GM18511 (cell line): ENCODE measurements at regions not wholly inside any gene's neighbourhood (a gene's known extent, or its start where the extent isn't known, plus 50 kb on each side); places are given as distances from the start of the nearest gene placed in this dataset.
"Not testable (repeated sequence)": the region's sequence is repeated elsewhere in the genome, so short reads cannot be mapped to it uniquely, and the experiment has no call there.

Source experiments
- ATAC-seq: cut with Tn5 transposase; IDR thresholded peaks from one replicate; pipeline ENCODE4 v1.9.1; 2021; ENCODE audit warnings: mild to moderate bottlenecking, moderate library complexity; ENCODE audit not compliant: unreplicated experiment

DNA sequence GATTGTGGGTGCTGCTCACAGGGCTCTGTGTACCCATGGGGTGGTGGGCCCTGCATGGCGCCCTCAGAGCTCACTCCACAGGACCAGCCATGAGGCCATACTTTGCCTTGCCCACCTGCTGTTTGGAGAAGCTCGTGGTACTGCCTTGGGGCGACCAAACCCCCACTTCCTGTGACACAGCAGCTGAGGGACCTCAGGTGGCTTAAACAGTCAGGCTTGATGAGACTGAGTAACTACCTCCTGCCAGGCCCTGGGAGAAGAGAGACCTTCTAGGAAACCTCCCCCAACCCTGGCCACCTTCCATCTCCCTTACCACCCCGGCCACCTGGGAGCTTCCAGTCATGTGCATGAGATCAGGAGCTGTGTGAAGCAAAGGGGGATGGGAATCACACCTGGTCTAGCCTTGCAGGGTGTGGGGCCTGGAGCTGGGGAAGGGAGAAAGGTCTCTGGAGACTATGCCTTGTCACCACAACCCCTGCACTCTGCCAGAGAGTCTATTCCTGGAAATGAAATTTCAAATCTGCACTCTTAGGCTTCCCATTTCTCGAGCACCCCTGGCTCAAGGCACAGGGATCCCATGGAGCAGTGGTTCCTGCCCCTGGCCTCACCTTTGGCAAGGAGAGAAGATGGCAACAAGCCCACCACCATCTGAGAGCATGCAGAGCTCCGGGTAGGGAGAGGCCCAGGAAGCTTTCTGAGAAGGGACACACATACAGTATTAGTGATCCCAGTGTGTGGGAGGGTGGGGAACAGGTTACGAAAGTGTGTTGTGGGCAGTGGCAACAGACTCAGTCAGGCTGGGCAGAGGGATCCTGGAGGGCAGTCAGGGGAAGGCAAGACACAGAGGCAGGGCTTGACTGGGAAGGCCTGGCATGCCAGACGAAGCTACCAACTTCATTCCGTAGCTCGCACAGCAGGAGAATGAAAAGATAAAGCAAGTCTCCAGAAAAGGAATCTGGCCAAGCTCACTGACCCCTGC lies 125.0 kb downstream of the URI1 start:
- ATAC-seq: no peak

DNA sequence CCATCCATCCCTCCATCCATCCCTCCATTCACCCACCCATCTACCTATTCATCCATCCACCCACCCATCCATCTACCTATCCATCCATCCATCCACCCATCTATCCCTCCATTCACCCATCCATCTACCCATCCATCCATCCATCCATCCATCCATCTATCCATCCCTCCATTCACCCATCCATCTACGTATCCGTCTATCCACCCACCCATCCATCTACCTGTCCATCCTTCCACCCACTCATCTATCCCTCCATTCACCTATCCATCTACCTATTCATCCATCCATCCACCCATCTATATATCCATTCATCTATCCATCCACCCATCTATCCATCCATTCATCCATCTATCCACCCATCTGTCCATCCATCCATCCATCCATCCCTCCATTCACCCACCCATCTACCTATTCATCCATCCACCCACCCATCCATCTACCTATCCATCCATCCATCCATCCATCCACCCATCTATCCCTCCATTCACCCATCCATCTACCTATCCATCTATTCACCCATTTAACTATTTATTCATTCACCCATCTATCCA lies 126.0 kb downstream of the URI1 start:
- ATAC-seq: not testable (repeated sequence)

DNA sequence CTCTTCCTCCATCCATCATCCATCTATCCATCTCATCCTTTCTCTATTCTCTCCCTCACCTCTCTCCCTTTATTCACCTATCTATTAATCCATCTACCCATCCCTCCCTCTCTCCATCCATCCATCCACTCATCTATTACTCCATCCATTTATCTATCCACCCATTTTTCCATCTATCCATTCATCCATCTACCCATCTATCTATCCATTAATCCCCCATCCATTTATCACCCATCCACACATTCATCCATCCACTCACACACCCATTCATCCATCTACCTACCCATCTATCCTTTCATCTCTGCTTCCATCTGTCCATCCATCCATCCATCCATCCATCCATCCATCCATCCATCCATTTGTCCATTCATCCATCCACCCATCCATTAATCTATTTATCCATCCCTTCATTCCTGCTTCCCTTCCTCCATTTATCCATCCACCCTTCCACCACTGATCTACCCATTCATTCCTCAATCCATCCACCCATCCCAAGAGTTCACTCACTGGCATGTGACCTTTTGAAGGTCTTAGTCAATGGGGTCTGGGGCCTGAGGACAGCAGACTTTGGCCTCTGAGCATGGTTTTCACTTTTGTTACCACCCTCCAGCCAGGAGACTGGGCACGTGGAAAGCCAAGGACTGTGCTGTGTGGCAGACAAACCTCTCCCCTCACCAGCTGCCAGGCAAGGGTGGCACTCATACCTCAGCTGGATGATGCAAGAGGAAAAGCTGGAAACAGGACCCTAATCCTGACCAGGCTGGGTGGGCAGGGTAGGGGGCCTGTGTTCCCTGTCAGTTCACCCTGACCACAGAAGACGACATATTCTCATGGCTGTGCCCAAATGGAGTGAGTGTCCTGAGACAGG lies 126.7 kb downstream of the URI1 start:
- ATAC-seq: no peak

DNA sequence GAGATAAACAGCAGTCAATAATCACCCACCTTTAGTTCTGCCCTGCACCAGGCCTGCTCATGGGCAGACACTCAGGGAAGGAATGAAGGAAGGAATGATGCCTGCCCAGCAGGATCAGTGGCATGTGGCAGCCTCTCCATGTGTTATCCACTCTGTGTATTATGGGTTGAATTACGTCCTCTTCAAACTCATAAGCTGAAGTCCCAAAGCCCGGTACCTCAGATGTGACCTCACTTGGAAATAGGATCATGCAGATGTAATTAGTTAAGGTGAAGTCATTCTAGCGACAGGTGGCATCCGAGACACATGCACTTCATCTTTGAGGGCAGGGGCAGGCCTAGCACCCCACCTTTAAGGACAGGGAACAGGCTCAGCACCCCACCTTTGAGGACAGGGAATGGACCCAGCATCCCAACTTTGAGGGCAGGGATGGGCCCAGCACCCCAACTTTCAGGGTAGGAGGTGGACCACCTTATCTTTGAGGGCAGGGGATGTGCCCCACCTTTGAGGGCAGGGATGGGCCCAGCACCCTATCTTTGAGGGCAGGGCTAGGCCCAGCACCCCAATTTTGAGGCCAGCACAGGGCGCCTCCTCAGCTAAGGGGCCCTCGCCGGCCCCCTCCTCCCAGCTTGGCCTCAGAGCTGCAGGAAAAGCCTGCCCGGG lies 127.6 kb downstream of the URI1 start:
- no peak for ATAC-seq

DNA sequence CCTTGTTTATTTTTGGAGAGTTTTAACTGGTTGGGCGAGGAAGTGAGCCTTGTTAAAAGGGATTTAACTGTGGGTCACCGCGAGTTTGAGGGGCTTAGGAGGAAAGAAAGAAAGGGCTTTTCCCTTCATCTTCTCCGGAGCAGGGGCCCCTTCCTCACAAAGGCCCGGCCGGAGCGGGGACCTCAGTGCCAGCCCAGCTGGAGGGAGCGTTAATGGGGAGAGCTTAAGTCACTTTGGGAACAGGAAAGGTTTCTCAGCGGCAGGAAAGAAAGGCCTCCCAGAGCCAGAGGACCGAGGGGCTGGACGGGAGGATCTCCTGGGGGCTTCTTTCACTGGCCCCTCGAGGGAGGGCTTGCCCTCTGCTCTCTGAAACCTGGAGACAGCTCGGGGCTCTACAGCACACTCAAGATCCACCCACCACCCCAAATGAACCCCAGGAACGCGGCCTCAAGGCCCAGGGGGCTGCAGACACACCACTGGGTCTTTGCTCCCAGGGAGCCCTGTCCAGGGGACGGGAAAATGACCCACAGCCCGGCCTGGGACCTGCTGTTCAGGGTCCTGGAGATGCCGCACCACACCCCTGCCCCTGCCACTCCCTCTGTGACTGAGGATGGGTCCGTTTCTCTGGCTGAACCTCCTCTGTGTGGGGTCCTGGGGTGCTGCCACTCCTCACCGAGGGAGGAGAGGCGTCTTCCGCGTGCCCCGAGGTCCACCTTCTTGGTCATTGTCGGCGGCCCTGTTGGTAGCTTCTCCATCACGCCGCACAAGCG lies 128.3 kb downstream of the URI1 start:
- no peak for ATAC-seq

DNA sequence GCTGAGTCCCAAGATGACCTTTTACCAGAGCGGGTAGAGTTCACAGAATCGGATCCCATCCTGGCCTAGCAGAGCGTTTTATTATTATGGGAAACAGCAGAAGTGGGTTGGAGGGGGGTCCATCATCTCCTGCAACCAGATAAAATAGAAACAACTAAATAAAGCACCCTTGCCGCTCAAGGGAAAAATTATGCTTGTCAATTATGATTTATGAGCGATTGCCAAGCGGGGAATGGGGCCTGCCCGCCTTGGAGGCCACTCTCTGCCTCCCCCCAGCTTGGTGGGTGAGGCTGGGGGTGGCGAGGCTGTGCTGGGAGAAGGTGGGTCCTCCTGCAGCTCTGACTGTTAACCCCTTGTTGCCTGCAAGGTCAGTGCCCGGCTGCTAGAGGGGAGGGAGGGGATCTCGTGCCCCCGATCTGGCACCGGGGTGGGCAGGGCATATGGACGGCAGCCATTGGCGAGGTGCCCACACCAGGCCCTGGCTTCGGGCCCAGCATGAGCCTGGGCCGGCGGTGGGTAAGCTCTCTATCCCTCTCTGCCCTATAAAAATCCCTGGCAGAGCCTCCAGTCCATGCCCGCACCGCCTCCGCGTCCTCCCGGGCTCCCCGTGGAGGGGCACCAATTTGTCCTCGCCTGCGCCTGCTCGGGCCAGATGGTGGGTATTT lies 129.1 kb downstream of the URI1 start:
- ATAC-seq: no peak

DNA sequence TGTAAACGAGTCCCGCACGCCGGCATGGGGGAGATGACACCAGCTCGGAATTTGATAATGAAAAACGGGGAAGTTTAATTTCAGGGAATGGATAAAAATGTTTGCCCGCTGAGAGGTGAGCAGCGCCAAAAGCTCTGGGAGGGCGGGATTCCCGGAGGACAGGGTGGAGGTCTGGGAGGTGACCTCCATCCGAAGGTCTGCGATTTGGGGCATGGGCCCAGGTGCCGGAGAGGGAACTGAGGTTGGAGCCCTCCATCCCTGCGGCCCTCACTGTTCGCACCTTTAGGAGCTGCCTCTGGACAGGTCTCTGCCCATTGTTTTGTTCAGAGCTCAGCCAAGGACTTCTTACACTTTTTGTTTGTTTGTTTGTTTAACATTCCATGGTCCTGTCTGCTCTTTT lies 129.8 kb downstream of the URI1 start:
- ATAC-seq: no peak

DNA sequence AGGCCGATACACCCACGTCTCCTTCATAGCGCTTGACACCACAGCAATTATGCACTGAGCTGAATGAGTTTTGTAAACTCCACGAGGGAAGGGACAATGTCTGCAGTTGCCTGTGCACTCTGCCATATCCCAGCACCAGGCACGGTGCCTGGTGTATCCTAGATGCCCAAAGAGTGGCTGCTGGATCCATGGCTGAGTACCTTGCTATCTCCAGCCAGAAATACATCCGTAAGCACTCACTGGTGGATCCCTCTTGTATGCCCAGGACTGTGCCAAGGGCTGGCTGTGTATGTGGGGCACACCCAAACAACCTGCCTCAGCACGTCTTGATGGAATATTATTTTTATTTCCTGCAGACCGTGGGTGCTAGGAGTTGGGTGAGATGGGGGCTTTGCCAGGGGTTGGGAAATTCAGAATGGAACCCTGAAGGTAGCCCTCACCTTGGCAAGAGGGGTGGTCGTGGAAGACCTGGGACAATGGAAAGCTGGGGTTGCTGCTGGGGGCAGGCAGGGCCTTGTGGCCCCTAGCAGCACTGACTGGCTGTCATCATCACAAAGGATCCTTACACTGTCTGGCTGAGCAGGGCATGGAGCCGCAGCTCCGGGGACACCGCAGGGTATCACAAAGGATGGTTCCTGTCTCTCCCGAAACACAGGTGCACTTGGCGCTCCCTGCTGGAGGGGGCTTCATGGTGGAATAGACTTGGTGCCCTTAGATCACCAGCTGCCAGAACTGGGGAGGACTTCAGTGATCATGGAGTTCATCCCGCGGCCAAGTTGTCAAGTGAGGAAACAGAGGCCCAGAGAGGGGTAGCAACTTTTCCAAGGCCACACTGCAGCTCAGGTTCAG lies 131.3 kb downstream of the URI1 start:
- no peak for ATAC-seq

DNA sequence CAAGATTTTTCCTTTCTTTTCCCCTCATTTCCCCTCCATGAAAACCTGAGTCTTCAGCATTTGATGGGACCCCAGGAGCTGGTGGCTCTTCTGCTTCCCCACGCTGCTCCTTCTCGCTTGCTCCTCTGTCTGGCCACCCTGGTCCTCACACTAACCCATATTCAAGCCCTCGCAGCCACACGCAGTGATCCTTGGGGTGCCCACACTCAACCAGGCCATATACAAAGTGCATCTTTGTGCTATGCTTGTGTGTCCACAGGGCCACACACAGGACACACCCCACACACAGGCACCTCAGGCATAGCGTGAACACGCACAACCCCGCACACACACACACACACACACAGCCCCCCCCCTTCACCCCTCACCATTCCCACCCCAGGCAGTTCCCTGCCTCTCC lies 132.1 kb downstream of the URI1 start:
- ATAC-seq: no peak

DNA sequence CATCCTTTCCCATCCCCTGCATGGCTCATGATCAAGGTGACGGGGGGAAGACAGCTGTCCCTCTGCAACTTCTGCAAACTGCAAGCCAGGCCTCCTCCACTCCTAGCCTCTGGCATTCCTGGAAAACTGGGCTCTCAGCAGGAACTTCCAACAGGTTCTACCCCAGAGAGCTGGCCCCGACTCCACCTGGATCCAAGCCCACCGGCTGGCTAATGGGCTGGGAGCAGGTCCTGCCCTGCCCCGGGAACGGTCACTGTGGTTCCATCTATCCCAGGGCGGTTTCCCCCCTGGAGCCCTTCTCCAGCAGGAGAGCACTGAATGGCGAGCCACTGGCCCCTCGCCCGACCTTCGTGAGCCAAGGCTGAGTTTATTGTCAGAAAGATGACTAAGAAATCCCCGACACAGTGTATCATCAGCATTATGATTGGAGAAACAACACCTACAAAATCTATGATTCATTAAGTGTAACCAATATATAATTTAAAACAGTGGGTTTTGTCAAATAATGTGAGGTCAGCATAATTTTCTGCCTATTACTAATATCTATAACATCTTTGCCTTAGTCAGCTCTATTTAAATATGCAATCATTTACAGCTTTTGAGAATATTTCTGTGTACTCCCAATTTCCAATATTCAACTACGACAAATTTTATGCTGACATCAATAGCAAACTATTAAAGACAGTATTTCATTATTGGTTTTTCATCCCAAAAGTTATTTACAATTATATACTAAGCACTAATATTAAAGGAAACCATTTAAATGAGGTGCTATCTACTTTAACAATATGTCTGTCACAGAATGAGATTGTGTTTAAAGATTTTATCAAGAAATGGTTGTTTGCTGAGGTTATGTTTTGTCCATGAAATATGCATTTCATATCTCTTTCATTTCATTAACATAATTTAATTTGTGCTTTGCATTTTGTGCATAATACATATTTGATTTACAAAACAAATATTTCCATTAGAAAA lies 133.0 kb downstream of the URI1 start:
- ATAC-seq: no peak

DNA sequence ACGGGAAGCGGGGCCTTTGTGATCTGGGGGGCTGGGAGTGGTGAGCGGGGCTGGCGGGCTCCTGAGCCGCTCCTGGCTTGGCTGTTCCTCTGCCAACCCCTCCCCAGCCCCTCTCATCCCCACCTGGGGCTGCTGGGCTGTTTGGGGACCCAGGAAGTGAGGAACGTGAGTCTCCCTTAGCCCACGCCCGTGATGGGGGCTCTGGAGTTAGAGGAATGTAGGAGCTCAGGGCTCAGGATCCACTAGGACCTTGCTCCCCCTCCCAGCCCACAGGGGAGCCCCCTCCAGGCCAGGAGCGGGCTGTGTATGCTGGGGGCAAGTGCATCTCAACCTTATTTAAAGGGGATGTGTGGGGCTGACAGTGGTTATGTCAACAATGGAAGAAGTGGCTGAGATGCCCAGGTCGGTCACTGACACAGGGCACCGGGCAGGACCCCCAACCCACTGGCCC lies 134.1 kb downstream of the URI1 start:
- no peak for ATAC-seq

DNA sequence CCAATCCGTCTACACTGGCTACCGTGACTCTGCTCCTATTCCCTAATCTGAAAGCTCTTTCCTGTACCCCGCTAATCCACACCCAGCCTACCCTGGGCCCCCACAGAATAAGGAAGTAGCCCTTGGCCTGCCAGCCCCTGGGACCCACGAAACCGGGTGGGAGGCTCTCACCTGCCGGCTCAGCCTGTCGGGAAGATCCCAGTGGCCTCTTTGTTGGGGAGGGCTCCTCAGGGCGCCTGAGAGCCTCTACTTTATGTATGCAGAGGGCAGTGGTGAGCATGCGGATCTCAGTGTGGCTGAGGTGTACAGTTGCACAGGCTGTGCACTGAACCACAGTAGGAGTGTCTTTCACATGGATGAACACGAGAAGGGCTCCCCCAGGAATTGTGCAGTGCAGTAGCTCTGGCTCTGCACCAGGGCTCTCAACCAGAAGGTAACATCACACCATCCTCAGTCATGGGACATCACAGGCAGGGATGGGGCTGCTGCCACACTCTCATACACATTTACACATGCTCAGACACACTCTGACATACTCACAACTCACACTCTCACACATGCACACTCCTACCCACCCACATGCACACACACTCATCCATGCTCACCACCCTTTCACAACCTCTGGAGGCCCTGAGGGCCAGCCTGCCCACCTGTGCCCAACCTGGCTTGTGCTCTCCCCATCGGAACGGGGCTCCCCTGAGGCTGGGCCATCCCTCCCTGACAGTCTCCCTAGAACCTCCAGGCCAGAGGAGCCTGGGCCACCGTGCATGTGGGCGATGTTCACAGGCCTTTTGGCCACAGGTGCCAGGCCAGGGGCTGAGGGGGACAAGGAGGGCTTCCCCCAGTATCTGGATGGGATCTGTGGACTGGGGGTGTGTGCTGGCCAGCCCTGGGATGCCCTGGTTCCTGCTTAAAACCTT lies 135.0 kb downstream of the URI1 start:
- ATAC-seq: no peak

DNA sequence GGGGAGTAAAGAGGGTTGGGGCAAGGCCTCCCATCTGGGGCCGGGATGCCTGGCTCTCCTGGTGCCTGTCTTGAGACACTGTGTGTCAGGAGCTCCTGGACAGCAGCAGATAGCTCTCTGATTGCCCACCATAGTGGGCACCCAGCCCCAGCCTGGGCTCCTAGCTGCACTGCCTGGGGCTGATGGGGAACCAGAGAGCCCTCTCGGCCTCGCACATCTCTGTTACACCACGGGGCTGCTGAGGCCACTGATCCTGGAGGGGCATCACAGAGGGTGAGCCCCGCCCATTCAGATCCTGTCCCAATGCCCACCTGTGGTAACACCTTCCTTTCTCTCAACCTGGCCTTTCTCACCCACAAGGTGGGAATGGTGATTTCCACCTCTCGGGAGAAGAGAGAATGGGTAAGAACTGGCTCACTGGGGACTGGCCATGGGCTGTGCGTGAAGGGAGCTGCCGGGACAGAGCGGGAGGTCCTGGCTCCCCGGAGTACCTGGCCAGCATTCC lies 135.9 kb downstream of the URI1 start:
- ATAC-seq: no peak

DNA sequence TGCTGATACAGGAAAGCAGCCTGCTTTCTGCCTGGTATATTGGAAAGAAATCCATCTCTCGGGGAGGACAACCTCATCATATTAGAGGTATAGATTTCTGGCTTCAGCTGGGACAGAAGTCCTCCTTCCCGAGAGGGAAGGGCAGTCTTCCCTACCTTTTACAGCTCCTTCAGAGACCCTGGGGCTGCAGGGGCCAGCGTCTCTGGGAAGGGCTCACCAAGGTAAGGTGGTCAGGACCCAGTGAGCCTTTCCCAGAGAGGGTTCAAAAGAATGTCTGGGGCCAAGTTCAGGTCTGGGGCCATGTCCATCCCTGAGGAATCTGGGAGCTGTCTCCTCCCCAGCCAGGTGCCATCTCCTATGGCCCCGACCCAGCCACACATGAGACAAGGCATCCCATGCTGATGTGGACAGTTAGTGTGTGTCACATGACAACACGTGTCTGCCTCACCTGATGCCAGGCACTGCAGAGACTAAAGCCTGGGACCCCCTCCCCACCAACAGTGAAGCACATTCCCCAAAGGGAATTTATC lies 136.4 kb downstream of the URI1 start:
- no peak for ATAC-seq

DNA sequence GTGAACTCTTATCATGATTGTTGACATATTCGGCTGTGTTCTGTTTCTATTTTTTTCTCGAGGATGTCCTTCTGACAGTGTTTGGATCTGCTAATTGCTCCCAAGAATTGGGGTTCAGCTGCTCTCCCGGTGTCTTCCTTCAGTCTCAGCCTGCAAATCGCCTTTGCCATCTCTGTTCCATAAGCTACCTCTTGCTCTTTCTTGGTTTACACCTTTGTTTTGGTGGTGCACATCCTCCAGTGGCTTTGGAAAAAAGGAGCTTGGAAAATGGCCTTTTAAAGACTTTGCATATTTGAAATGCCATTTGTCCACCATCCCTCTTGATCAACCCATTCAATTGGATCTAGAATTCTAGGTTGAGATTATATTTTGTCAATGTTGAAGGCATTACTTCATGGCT lies 137.2 kb downstream of the URI1 start:
- no peak for ATAC-seq

DNA sequence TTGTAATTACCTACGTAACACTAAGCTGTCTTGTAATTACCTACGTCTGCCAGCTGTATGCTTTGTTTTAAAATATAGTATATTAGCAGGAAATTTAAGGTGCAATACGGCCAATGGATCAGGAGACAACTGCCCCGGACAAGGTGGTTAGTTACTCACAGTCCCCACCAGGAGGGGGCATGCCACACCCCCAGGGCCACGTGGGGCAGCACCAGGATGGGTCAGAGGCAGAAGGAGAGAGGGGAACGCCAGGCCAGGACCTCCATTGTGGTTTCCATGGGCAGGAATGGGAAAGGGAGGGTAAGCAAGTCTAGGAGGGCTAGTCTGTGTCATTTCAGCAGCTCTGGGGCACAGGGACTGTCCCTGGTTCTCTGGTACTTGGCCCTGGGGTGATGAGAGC lies 140.1 kb downstream of the URI1 start:
- no peak for ATAC-seq
